NCI-H187 treated with DMSO at 0.1 percent for 48 hours (cell line): ENCODE measurements at regions not wholly inside any gene's neighbourhood (a gene's known extent, or its start where the extent isn't known, plus 50 kb on each side); places are given as distances from the start of the nearest gene placed in this dataset.
"Not testable (repeated sequence)": the region's sequence is repeated elsewhere in the genome, so short reads cannot be mapped to it uniquely, and the experiment has no call there.

ENCODE experiments used
- DNase-seq: peaks from one replicate; lab custom pipeline; 2025; lab: John Stamatoyannopoulos, UW

GRCh38 chr1:221527886-221528624 lies 213.8 kb downstream of the DUSP10 start:
- DNase-seq: no peak

GRCh38 chr1:221530159-221530558 lies 211.7 kb downstream of the DUSP10 start:
- DNase-seq: not testable (repeated sequence)

- DNase-seq: no peak
Measured at GRCh38 chr1:221530791-221531190, 211.1 kb downstream of the DUSP10 start.

- DNase-seq: no peak
Measured at GRCh38 chr1:221532071-221532773, 209.7 kb downstream of the DUSP10 start.

- no peak for DNase-seq
Measured at GRCh38 chr1:221541296-221541695, 200.6 kb downstream of the DUSP10 start.

- no peak for DNase-seq
Measured at GRCh38 chr1:221543529-221544120, 198.3 kb downstream of the DUSP10 start.

GRCh38 chr1:221548942-221549341 lies 192.9 kb downstream of the DUSP10 start:
- no peak for DNase-seq

- DNase-seq: no peak
Measured at GRCh38 chr1:221549815-221550214, 192.1 kb downstream of the DUSP10 start.

- DNase-seq: not testable (repeated sequence)
Measured at GRCh38 chr1:221552792-221553191, 189.1 kb downstream of the DUSP10 start.

- no peak for DNase-seq
Measured at GRCh38 chr1:221555689-221556433, 186.0 kb downstream of the DUSP10 start.

GRCh38 chr1:221556435-221556834 lies 185.5 kb downstream of the DUSP10 start:
- DNase-seq: no peak

- no peak for DNase-seq
Measured at GRCh38 chr1:221557013-221557412, 184.9 kb downstream of the DUSP10 start.

- no peak for DNase-seq
Measured at GRCh38 chr1:221558396-221558795, 183.5 kb downstream of the DUSP10 start.

- DNase-seq: no peak
Measured at GRCh38 chr1:221559911-221560310, 182.0 kb downstream of the DUSP10 start.

- DNase-seq: no peak
Measured at GRCh38 chr1:221562542-221563475, 179.1 kb downstream of the DUSP10 start.

GRCh38 chr1:221563476-221563921 lies 178.4 kb downstream of the DUSP10 start:
- no peak for DNase-seq

GRCh38 chr1:221564891-221565290 lies 177.0 kb downstream of the DUSP10 start:
- DNase-seq: no peak

- no peak for DNase-seq
Measured at GRCh38 chr1:221565711-221566110, 176.2 kb downstream of the DUSP10 start.

GRCh38 chr1:221567859-221568507 lies 173.9 kb downstream of the DUSP10 start:
- DNase-seq: no peak

GRCh38 chr1:221573756-221574155 lies 168.1 kb downstream of the DUSP10 start:
- DNase-seq: no peak

GRCh38 chr1:221574529-221574928 lies 167.4 kb downstream of the DUSP10 start:
- no peak for DNase-seq
